ENCODE measurements at regions not wholly inside any gene's neighbourhood (a gene's known extent, or its start where the extent isn't known, plus 50 kb on each side); places are given as distances from the start of the nearest gene placed in this dataset.

- DNase-seq (ENCODE audit: low read depth, low spot score) (no peak), FAIRE-seq (no peak)
- Histone ChIP-seq H3K27ac (ENCODE audit: insufficient read depth, low read depth, low read length) (no peak overlapping the region), H3K79me2 (ENCODE audit: control insufficient read depth, insufficient read depth, low read length) (no peaks in the 10 kb centered on the region), H3K4me1 (ENCODE audit: control insufficient read depth, extremely low read depth, insufficient read depth, low read length) (no peaks in the 10 kb centered on the region), H4K20me1 (replicated peaks; ENCODE audit: control insufficient read depth, extremely low read depth, insufficient read depth, low read length) (no peaks in the 10 kb centered on the region), H3K4me3 (replicated peaks in 1 of 3; ENCODE audit: insufficient read depth in 1 of 3, low read depth in 1 of 3, low read length in 3 of 3) (no peak overlapping the region), H3K36me3 (ENCODE audit: control insufficient read depth in 2 of 2, extremely low read depth in 1 of 2, insufficient read depth in 2 of 2, low read length in 2 of 2) (no peaks in the 10 kb centered on the region), H3K4me2 (ENCODE audit: insufficient read depth, low read length) (no peak overlapping the region), H3K9me3 (replicated peaks; ENCODE audit: control insufficient read depth, insufficient read depth, low read length) (peaks cover 2% of the 10 kb centered on the region), H2AFZ (ENCODE audit: low read depth, low read length) (no peak overlapping the region), H3K9me1 (replicated peaks; ENCODE audit: control insufficient read depth, extremely low read depth, insufficient read depth, low read length) (no peaks in the 10 kb centered on the region), H3K27me3 (ENCODE audit: control insufficient read depth in 2 of 2, insufficient read depth in 2 of 2, low read length in 2 of 2) (no peaks in the 10 kb centered on the region), H3K9ac (replicated peaks; ENCODE audit: extremely low read depth, insufficient read depth, low read length) (no peak overlapping the region)
- intact Hi-C loops (cut with micrococcal nuclease) (no loop called here), dilution Hi-C loops (cut with MboI; ENCODE audit: extremely low pct_ligation_motif_present, low sequenced_read_pairs) (no loop called here)
- POLR2A ChIA-PET = no interaction called here
- BruUV-seq (replicated peaks) = no TSS peak
- TF ChIP-seq FOS (IDR thresholded peaks at IDR 0.05; ENCODE audit: borderline replicate concordance, insufficient read depth, low read length) (no peak), EZH2 (IDR thresholded peaks at IDR 0.05; ENCODE audit: borderline replicate concordance, low read depth, low read length, severe bottlenecking) (no peak), CTCF (IDR thresholded peaks at IDR 0.05; ENCODE audit: extremely low read depth in 1 of 2, insufficient read depth in 1 of 2, low read depth in 1 of 2, low read length in 2 of 2) (no peak), MYC (IDR thresholded peaks at IDR 0.05; ENCODE audit: low read depth, low read length) (no peak), JUN (IDR thresholded peaks at IDR 0.05; ENCODE audit: borderline replicate concordance, insufficient read depth, insufficient read length, low read depth) (no peak), GATA2 (IDR thresholded peaks at IDR 0.05; ENCODE audit: insufficient read depth, insufficient read length, low read depth, low read length) (no peak)
- CTCF ChIA-PET = no interaction called here
Measured at GRCh38 chr14:97100306-97100705, 303.1 kb downstream of the VRK1 start.

- ChIA-PET POLR2A (no interaction called here), CTCF (no interaction called here)
- TF ChIP-seq POLR2AphosphoS5 (IDR thresholded peaks at IDR 0.05; ENCODE audit: insufficient read depth, low read depth, low read length) (no peak), MAX (IDR thresholded peaks at IDR 0.05; ENCODE audit: insufficient read depth, insufficient read length) (no peak), JUN (IDR thresholded peaks at IDR 0.05; ENCODE audit: borderline replicate concordance, insufficient read depth, insufficient read length, low read depth) (no peak), MYC (IDR thresholded peaks at IDR 0.05; ENCODE audit: low read depth, low read length) (no peak), FOS (IDR thresholded peaks at IDR 0.05; ENCODE audit: borderline replicate concordance, insufficient read depth, low read length) (no peak), GATA2 (IDR thresholded peaks at IDR 0.05; ENCODE audit: insufficient read depth, insufficient read length, low read depth, low read length) (no peak), CTCF (IDR thresholded peaks at IDR 0.05; ENCODE audit: extremely low read depth in 1 of 2, insufficient read depth in 1 of 2, low read depth in 1 of 2, low read length in 2 of 2) (no peak), POLR2A (IDR thresholded peaks at IDR 0.05; ENCODE audit: low read depth, low read length) (no peak), EZH2 (IDR thresholded peaks at IDR 0.05; ENCODE audit: borderline replicate concordance, low read depth, low read length, severe bottlenecking) (no peak)
- H3K4me2 ChIP-seq (ENCODE audit: insufficient read depth, low read length) = no peak overlapping the region
- H3K36me3 ChIP-seq (ENCODE audit: control insufficient read depth in 2 of 2, extremely low read depth in 1 of 2, insufficient read depth in 2 of 2, low read length in 2 of 2) = no peaks in the 10 kb centered on the region
- no peak for FAIRE-seq
- no peak overlapping the region for H3K4me3 ChIP-seq (replicated peaks in 1 of 3; ENCODE audit: insufficient read depth in 1 of 3, low read depth in 1 of 3, low read length in 3 of 3)
- no peaks in the 10 kb centered on the region for H3K9me1 ChIP-seq (replicated peaks; ENCODE audit: control insufficient read depth, extremely low read depth, insufficient read depth, low read length)
- no TSS peak for BruUV-seq (replicated peaks)
- peaks cover 6% of the 10 kb centered on the region for H3K9me3 ChIP-seq (replicated peaks; ENCODE audit: control insufficient read depth, insufficient read depth, low read length)
- H3K79me2 ChIP-seq (ENCODE audit: control insufficient read depth, insufficient read depth, low read length) = no peaks in the 10 kb centered on the region
- H3K27ac ChIP-seq (ENCODE audit: insufficient read depth, low read depth, low read length) = no peak overlapping the region
- no peak overlapping the region for H3K9ac ChIP-seq (replicated peaks; ENCODE audit: extremely low read depth, insufficient read depth, low read length)
- no peak overlapping the region for H2AFZ ChIP-seq (ENCODE audit: low read depth, low read length)
- H4K20me1 ChIP-seq (replicated peaks; ENCODE audit: control insufficient read depth, extremely low read depth, insufficient read depth, low read length) = no peaks in the 10 kb centered on the region
- intact Hi-C loops (cut with micrococcal nuclease) = no loop called here
- H3K27me3 ChIP-seq (ENCODE audit: control insufficient read depth in 2 of 2, insufficient read depth in 2 of 2, low read length in 2 of 2) = no peaks in the 10 kb centered on the region
- no peak for DNase-seq (ENCODE audit: low read depth, low spot score)
- dilution Hi-C loops (cut with MboI; ENCODE audit: extremely low pct_ligation_motif_present, low sequenced_read_pairs) = no loop called here
- no peaks in the 10 kb centered on the region for H3K4me1 ChIP-seq (ENCODE audit: control insufficient read depth, extremely low read depth, insufficient read depth, low read length)
Measured at GRCh38 chr14:97101561-97101960, 304.4 kb downstream of the VRK1 start.
